HL-60 (cell line): ENCODE measurements at regions not wholly inside any gene's neighbourhood (a gene's known extent, or its start where the extent isn't known, plus 50 kb on each side); places are given as distances from the start of the nearest gene placed in this dataset.
"Not testable (repeated sequence)": the region's sequence is repeated elsewhere in the genome, so short reads cannot be mapped to it uniquely, and the experiment has no call there.

ENCODE experiments used
- DNase-seq, 2 experiments: peaks; one replicate each; pipeline ENCODE4 v3.0.0-alpha.2; 2010 to 2020; ENCODE audit warnings: low read depth in 1 of 2, low spot score in 1 of 2
- H3K27ac ChIP-seq: fragments of 250-450 bp; sonication (Bioruptor Pico); replicated peaks from 2 replicates; pipeline ENCODE4 v1.5.1; 2020; ENCODE audit warnings: mild to moderate bottlenecking, moderate library complexity
- H3K27me3 ChIP-seq: fragments of 250-450 bp; sonication (Bioruptor Pico); 2 replicates; pipeline ENCODE4 v1.5.1; 2021; ENCODE audit warnings: mild to moderate bottlenecking, moderate library complexity; ENCODE audit not compliant: insufficient read depth, poor library complexity, severe bottlenecking
- H3K4me3 ChIP-seq: replicated peaks from 2 replicates; pipeline ENCODE4 v1.5.1; 2011; ENCODE audit warnings: mild to moderate bottlenecking, control low read depth, low read length; ENCODE audit not compliant: insufficient read depth
- CTCF ChIP-seq: IDR thresholded peaks from one replicate; pipeline ENCODE4 v1.5.1; 2011; ENCODE audit warnings: low read length, control low read depth, inconsistent platforms; ENCODE audit not compliant: insufficient read depth
- GABPA ChIP-seq: IDR thresholded peaks from 2 replicates; pipeline ENCODE4 v1.6.1; 2012; ENCODE audit warnings: low read depth
- POLR2AphosphoS5 ChIP-seq: IDR thresholded peaks from 2 replicates; pipeline ENCODE4 v1.6.1; 2012; ENCODE audit warnings: low read depth
- REST ChIP-seq: IDR thresholded peaks from 2 replicates; pipeline ENCODE4 v1.6.1; 2012; ENCODE audit warnings: low read depth; ENCODE audit not compliant: insufficient replicate concordance
- SPI1 ChIP-seq: IDR thresholded peaks from 2 replicates; pipeline ENCODE4 v1.6.1; 2012; ENCODE audit warnings: low read depth, mild to moderate bottlenecking, borderline replicate concordance

GRCh38 chr4:188439641-188440311 is 300.5 kb downstream of the TRIML1 start:
- Histone ChIP-seq H3K27me3 (no peaks in the 10 kb centered on the region), H3K4me3 (no peak overlapping the region), H3K27ac (no peak overlapping the region)
- no peak for DNase-seq
- TF ChIP-seq CTCF (no peak), POLR2AphosphoS5 (no peak), REST (no peak), GABPA (no peak), SPI1 (no peak)

GRCh38 chr4:188444500-188444899 is 305.3 kb downstream of the TRIML1 start:
- no peak for TF ChIP-seq CTCF
- no peak for TF ChIP-seq REST
- TF ChIP-seq GABPA: no peak
- TF ChIP-seq POLR2AphosphoS5: no peak
- TF ChIP-seq SPI1: no peak
- Histone ChIP-seq H3K27me3 (no peaks in the 10 kb centered on the region), H3K27ac (no peak overlapping the region), H3K4me3 (no peak overlapping the region)
- no peak for DNase-seq

- H3K27me3 ChIP-seq, DNase-seq, H3K4me3 ChIP-seq, H3K27ac ChIP-seq: not testable (repeated sequence)
Observed at GRCh38 chr4:188448996-188449395, 309.8 kb downstream of the TRIML1 start.

- Histone ChIP-seq H3K27ac (no peak overlapping the region), H3K27me3 (no peaks in the 10 kb centered on the region), H3K4me3 (no peak overlapping the region)
- no peak for TF ChIP-seq GABPA
- no peak for TF ChIP-seq SPI1
- TF ChIP-seq POLR2AphosphoS5: no peak
- TF ChIP-seq REST: no peak
- no peak for TF ChIP-seq CTCF
- no peak for DNase-seq
Observed at GRCh38 chr4:188450571-188450970, 311.3 kb downstream of the TRIML1 start.
